GF-D8 (cell line): ENCODE measurements at regions not wholly inside any gene's neighbourhood (a gene's known extent, or its start where the extent isn't known, plus 50 kb on each side); places are given as distances from the start of the nearest gene placed in this dataset.

Experiments
- DNase-seq: peaks from one replicate; lab custom pipeline; 2025; lab: John Stamatoyannopoulos, UW

- DNase-seq, result no peak
Measured at GRCh38 chr10:110398419-110399105, 93.8 kb upstream of the SMNDC1 start.

DNA sequence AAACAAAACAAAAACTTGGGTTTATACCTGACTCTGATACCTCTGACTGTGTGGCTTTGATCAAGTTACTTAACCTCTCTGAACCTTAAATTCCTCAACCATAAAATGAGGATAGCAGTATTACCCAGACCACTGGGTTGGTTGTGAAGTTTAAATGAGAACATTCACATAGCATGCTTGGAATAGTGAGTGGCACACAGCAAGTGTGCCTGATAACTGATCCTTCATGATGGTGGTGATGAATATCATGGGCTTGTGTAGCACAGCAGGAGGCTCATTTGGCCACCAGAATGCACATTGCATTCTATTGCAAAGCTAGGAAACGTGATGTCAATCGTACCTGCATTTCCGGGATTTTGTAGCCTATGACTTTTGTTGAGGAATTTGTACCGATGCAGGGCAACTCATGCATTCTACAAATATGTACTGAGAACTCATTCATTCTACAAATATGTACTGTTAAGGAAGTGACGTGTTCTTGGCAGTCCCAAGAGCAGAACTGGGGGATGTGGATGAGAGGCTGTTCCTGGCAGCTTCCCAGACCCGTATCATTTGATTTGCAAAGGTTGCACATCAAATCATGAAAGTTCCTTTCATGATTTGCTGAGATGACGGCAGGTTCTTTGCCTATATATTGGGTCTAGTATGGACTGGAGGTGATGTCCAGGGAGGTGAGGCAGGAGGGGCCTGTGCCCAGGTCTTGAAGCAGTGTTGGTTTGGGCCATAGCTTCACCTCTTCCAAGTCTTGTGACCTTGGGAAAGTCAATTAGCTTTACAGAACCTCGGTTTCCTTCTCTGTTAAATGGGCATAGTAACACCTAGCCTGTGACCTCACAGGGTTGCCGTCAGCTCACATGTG, 94.6 kb upstream of the SMNDC1 start:
- DNase-seq, result no peak

- DNase-seq, result no peak
Measured at GRCh38 chr10:110399965-110400933, 95.5 kb upstream of the SMNDC1 start.

DNA sequence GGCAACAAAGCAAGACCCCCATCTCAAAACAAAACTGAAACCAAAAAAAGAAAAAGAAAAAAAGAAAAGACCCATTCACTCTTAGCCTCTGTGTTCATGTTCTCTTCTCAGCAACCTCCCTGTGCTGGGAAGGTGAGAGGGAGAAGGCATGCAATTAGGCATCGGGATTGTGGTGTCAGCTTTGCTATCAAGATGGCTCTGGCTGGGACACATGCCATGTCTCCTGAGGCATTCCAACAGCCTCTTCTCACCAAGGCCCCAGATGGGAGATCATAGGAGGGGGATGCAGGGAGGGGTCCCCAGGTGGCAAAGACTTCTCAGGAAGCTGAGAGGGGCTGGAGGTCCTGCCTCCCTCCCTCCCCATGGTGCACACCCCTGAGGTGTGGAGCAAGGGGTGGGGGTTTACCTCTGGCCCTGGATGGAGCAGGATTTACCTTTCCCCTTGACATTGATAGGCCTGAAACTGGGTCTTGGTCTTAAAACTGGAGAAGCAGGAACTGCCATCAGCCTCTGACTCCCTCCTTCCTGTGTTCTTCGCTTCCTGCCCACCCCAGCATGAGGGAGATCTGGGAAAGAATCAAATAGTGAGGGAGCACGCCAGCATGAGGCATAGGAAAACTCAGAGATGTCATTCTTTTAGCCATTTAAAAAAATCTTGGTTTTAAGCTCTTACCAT, 96.2 kb upstream of the DUSP5 start:
- DNase-seq, result no peak

- DNase-seq, result no peak
Measured at GRCh38 chr10:110402077-110402416, 95.7 kb upstream of the DUSP5 start.

DNA sequence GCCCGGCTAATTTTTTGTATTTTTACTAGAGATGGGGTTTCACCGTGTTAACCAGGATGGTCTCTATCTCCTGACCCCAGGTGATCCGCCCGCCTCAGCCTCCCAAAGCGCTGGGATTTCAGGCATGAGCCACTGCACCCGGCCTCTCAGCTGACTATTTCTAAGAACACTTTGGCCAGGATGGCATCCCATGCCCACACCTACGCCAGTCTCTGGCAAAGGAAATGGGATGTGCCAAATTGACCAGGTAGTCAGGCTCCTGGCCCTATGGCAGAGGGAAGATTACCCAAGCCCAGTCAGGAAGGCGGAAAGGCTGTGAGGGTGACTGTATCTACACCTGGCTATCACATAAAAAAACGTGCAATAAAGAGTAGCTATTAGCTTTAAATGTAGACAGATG, 94.1 kb upstream of the DUSP5 start:
- DNase-seq, result no peak

- DNase-seq, result no peak
Measured at GRCh38 chr10:110404413-110404812, 93.3 kb upstream of the DUSP5 start.

DNA sequence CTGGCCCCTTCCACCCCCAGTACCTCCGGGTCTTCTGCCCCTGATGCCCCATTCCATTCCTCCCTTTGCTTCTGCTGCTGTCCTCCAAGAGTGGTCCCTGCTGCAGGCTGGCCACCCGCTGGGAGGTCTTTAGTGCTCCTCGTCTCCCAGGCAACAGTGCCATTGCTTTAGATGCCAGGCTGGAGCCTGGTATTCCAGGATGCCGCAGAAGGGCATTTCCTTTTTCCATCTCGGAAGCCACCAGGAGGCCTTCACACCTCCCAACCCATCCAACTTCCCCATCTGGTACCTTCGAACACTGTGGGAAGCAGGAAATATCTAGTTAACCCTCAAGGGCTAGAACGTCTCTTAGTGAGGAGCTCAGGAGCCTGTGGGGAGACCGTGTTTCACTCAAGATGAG, 92.9 kb upstream of the DUSP5 start:
- DNase-seq, result no peak

DNA sequence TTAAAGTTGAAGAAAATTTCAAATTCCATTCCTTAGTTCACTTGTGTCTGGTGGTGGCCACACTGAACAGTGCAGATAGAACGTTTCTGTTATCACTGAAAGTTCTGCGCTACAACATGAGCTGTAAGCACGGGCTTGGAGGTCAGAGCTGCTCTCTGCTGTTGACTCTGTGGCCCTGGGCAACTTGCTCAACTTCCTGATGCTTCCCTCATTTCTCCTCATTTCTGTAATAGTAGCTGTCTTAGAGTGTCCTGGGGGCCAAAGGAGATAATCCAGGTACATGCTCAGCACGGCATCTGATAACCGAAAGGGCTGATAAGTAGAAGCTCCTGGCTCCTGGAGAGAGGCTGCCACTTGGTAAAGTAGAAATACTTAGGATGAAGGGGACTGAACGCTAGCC, 92.3 kb upstream of the DUSP5 start:
- DNase-seq, result no peak

DNA sequence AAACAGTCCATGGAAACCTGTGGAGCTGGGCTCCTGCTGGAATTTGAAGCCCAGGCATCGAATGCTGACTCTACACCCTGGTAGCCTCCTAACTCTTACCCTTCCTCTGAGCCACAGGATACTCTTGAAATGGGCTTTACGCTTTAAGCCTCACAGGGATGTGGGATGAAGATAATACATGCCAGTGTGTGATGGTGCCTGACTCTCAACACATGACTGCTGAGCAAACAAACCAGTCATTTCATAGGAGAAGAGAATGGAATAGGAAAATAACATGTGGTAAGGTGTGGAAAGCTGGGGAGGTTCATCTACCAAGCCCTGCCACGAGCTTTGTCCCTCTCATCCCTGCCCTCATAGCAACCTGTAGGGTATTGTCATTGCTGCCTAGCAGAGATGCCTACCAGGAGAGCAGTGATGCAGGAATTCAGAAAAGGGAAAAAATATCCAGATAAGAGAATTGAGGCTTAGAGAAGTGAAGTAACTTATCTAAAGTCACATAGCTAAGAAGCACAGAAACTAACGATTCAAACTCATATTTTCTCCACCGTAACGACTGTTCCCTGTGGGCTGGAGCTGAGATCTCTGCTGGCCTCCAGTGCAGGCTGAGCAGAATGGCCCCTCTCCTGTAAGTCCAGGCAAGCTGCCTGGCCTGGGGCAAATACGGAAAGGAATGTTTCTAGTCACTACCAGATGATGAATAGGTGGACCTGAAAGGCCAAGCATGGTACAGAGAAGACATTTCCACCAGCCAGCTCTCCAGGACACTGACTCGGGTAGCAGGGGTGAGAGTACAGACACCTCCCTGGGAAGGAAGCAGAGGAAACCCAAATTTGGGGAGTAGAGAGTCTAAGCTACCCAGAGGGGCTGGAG, 90.2 kb upstream of the DUSP5 start:
- no peak for DNase-seq

GRCh38 chr10:110408203-110408871, 89.4 kb upstream of the DUSP5 start:
- no peak for DNase-seq

DNA sequence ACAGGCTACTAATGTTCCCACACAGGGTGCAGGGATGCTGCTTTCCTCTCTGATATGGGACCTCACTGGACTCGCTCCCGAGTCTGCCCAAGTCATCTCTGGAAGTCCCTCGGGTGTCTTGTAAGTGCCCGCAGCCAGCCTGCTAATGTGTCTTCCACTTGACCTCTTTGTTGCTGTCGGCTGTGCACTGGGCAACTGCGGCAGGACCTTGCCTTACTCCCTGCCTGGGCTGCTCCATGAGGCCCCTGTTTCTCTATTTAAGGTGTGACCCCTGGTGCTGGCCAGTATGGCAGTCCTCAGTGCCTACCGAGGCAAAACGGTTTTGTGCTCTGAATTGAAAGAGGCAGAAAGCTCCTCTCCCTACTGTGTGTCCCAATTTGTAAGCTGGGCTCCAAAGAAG, 88.8 kb upstream of the DUSP5 start:
- DNase-seq, result no peak

GRCh38 chr10:110409488-110409887, 88.2 kb upstream of the DUSP5 start:
- DNase-seq, result no peak

- DNase-seq, result no peak
Measured at GRCh38 chr10:110409926-110410325, 87.8 kb upstream of the DUSP5 start.

DNA sequence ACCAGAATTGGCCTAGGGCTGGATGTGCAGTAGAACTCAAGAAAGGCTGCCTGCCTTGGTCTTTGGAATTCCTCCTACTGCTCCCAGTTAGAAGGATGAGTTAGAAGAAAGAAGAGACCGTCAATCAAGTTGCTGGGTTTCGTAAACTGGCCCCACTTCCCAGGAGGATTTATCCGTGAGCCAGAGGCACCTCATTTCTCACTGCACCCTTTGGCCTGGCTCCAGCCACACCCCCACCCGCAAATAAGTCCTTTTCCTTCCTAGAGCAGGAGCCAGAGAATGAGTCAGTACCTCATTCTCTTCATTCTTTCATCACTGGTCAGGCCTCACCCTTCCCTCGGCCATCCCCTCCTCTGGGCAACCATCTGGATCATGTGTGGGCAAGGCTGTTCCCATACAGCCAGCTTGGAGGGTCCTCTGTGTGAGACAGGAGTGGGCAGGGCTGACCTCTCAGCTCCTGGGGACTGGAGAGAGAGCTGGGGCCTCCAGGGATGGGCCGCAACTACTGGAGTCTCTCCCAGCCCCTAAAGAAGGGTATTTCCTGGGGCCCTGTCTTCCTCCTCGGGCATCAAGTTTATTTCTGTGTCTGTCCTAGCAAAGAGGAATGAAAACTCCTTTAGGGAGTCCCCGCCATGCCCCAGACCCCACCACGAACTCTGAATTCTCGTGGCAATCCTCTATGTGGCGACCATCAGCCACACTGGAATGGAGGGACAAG, 87.2 kb upstream of the DUSP5 start:
- DNase-seq, result no peak

GRCh38 chr10:110411047-110411410, 86.7 kb upstream of the DUSP5 start:
- no peak for DNase-seq

DNA sequence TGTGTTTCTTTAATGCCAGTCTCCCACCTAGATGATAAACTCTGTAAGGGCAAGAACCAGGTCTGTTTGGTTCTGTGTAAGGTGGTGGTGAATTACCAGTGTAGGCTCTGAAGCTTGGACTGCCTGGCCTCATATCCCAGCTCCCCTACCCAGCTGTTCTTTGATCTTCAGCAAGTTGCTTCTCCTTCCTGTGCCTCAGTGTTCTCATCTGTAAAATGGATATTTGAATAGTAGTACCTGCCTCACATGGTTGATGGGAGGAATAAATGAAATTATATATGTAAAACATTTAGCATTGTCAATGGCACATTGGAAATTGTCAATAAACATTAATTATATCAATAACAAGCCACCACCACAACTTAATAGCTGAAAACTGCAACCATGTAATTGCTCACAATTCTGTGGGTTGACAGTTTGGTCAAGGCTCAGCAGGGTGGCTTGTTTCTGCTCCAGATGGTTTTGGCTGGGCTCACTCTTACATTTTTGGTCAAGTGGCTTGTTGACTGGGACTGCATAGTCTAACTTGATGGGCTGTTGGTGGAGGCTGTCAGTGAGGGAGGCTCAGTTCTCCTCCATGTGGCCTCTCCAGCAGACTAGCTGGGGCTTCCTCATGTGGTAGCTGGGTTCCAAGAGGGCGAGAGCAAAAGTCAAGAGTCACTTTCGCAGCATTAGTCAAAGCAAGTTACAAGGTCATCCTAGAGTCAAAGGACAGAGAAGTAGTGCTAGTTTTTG, 84.5 kb upstream of the DUSP5 start:
- DNase-seq, result no peak

DNA sequence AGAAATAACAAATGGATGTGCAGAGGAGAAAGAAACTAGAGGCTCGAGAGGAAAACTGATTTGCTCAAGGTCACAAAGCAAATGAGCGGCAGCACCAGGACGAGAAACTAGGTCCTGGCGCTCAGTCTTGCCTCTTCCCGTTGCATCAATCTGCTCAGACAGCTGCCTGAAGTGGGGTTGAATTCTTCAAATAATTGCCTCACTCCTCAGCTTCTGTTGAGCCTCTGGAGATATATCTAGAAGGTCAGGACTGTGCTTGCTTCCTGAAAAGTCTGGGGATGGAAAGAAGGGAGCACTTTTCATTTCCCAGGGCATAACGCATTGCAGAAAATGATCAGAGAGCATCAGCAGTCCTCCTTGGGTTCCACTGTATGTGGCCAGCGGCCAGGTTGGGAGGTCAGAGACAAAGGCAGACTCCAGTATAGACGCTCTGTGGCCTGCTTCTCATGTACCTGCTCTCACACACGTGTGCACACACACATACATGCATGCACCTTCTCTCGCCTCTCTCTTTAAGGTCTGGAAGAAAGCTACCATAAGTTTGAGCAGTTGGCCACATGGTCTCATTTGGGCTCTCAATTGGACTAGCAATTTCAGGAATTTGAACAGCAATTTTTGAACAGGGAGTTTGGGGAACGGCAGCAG, 83.7 kb upstream of the DUSP5 start:
- no peak for DNase-seq
